RWPE2 (cell line): ENCODE measurements at regions not wholly inside any gene's neighbourhood (a gene's known extent, or its start where the extent isn't known, plus 50 kb on each side); places are given as distances from the start of the nearest gene placed in this dataset.

Experiments
- ATAC-seq: fragments of 200-7000 bp; cut with Tn5 transposase; 3 replicates; pipeline ENCODE4 v1.9.1; 2021; ENCODE audit warnings: low read depth
- DNase-seq: peaks from one replicate; pipeline ENCODE4 v3.0.0-alpha.2; 2020; ENCODE audit warnings: low spot score
- H3K27ac ChIP-seq: fragments of 450-650 bp; 2 replicates; pipeline ENCODE4 v1.5.1; 2017; ENCODE audit warnings: mild to moderate bottlenecking; ENCODE audit not compliant: poor library complexity, severe bottlenecking
- H3K27me3 ChIP-seq: fragments of 250-450 bp; sonication (Bioruptor Pico); 2 replicates; pipeline ENCODE4 v1.5.1; 2021; ENCODE audit warnings: mild to moderate bottlenecking, moderate library complexity; ENCODE audit not compliant: insufficient read depth, poor library complexity, severe bottlenecking
- H3K36me3 ChIP-seq: fragments of 250-450 bp; sonication (Bioruptor Pico); 2 replicates; pipeline ENCODE4 v1.5.1; 2020; ENCODE audit warnings: low read depth, mild to moderate bottlenecking, moderate library complexity
- H3K4me1 ChIP-seq: fragments of 250-450 bp; sonication (Bioruptor Pico); 2 replicates; pipeline ENCODE4 v1.5.1; 2021; ENCODE audit warnings: mild to moderate bottlenecking, moderate library complexity; ENCODE audit not compliant: insufficient read depth, poor library complexity, severe bottlenecking
- H3K4me3 ChIP-seq: fragments of 250-450 bp; sonication (Bioruptor Pico); 2 replicates; pipeline ENCODE4 v1.5.1; 2021; ENCODE audit warnings: mild to moderate bottlenecking, moderate library complexity; ENCODE audit not compliant: severe bottlenecking
- H3K9me3 ChIP-seq: fragments of 250-450 bp; sonication (Bioruptor Pico); 2 replicates; pipeline ENCODE4 v1.5.1; 2021; ENCODE audit warnings: mild to moderate bottlenecking, moderate library complexity; ENCODE audit not compliant: severe bottlenecking
- TF ChIP-seq, protein P1 (sequence below): fragments of 450-650 bp; IDR thresholded peaks from one replicate; pipeline ENCODE4 v1.5.1; 2017; ENCODE audit warnings: mild to moderate bottlenecking, moderate library complexity; ENCODE audit not compliant: poor library complexity, severe bottlenecking

DNA sequence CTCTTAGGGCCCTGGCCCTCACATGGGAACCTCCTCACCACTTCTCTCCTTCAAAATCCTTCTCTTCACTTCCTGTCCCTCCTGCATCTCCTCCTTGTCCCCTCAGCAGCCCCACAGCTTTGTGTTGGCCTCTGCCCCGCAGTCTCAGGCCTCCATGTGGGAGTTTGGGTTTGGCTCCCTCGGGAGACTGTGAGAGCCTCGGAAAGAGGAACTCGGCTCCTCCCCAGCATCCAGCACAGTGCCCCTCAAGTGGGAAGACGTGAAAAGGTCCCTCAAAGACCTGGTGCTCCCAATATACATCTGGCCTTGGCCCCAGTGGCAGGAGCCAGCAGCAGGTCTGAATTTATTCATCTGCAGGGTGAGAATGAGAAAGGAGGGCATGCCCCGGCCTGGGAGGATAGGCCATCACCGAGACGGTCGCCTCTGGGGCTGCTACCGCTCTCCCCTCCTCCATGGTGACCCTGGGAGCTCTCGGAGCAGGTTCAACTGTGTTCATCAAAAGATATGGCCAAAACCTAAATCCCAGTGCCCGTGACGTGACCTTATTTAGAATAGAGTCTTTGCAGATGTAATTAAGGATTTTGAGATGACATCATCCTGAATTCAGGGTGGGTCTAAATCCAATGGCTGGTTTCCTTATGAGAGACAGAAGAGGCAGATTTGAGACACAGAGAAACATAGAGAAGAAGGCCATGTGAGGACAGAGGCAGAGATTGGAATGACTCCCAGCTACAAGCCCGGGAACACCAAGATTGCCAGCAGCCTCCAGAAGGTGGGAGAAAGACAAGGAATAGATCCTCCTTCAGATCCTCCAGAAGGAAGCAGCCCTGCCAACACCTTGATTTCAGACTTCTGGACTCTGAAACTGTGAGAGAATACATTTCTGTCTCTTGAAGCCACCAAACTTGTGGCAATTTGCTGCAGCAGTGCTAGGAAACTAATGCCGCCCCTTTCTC lies 135.1 kb downstream of the MRM1 start:
- Histone ChIP-seq H3K27ac (no peak overlapping the region), H3K4me3 (no peak overlapping the region), H3K4me1 (no peaks in the 10 kb centered on the region), H3K27me3 (peaks cover 19% of the 10 kb centered on the region), H3K36me3 (no peaks in the 10 kb centered on the region), H3K9me3 (no peaks in the 10 kb centered on the region)
- TF ChIP-seq, protein P1, sequence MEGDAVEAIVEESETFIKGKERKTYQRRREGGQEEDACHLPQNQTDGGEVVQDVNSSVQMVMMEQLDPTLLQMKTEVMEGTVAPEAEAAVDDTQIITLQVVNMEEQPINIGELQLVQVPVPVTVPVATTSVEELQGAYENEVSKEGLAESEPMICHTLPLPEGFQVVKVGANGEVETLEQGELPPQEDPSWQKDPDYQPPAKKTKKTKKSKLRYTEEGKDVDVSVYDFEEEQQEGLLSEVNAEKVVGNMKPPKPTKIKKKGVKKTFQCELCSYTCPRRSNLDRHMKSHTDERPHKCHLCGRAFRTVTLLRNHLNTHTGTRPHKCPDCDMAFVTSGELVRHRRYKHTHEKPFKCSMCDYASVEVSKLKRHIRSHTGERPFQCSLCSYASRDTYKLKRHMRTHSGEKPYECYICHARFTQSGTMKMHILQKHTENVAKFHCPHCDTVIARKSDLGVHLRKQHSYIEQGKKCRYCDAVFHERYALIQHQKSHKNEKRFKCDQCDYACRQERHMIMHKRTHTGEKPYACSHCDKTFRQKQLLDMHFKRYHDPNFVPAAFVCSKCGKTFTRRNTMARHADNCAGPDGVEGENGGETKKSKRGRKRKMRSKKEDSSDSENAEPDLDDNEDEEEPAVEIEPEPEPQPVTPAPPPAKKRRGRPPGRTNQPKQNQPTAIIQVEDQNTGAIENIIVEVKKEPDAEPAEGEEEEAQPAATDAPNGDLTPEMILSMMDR = no peak
- no peak for ATAC-seq
- DNase-seq = no peak

DNA sequence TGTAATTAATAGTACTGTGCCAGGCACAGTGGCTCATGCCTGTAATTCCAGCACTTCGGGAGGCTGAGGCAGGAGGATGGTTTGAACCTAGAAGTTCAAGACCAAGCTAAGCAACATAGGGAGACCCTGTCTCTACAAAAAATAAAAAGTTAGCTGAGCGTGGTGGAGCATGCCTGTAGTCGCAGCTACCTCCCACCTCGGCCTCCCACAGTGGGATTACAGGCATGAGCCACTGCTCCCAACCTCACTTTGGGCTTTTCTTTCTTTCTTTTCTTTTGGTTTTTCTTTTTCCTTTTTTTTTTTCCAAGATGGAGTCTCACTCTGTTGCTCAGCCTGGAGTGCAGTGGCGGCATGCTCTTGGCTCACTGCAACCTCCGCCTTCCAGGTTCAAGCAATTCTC lies 137.8 kb downstream of the MRM1 start:
- no peaks in the 10 kb centered on the region for H3K36me3 ChIP-seq
- DNase-seq = no peak
- no peak overlapping the region for H3K27ac ChIP-seq
- no peaks in the 10 kb centered on the region for H3K4me1 ChIP-seq
- H3K27me3 ChIP-seq = peaks cover 26% of the 10 kb centered on the region
- no peaks in the 10 kb centered on the region for H3K9me3 ChIP-seq
- no peak for ATAC-seq
- no peak overlapping the region for H3K4me3 ChIP-seq
- TF ChIP-seq, protein P1 = no peak

- no peak overlapping the region for H3K27ac ChIP-seq
- H3K27me3 ChIP-seq = peaks cover 27% of the 10 kb centered on the region
- no peak for DNase-seq
- no peaks in the 10 kb centered on the region for H3K9me3 ChIP-seq
- TF ChIP-seq, protein P1 = no peak
- no peaks in the 10 kb centered on the region for H3K4me1 ChIP-seq
- H3K36me3 ChIP-seq = no peaks in the 10 kb centered on the region
- no peak overlapping the region for H3K4me3 ChIP-seq
- no peak for ATAC-seq
Measured at GRCh38 chr17:36740157-36740556, 138.8 kb downstream of the MRM1 start.

- Histone ChIP-seq H3K36me3 (no peaks in the 10 kb centered on the region), H3K4me1 (no peaks in the 10 kb centered on the region), H3K27me3 (peaks cover 27% of the 10 kb centered on the region), H3K27ac (no peak overlapping the region), H3K4me3 (no peak overlapping the region), H3K9me3 (no peaks in the 10 kb centered on the region)
- TF ChIP-seq, protein P1 = no peak
- no peak for ATAC-seq
- DNase-seq = no peak
Measured at GRCh38 chr17:36741019-36741902, 139.9 kb downstream of the MRM1 start.
